Suprapubic skin (tissue), 3 donors: ENCODE measurements at regions not wholly inside any gene's neighbourhood (a gene's known extent, or its start where the extent isn't known, plus 50 kb on each side); places are given as distances from the start of the nearest gene placed in this dataset.

ENCODE experiments used
- CTCF ChIP-seq, 2 donors: fragments of 200-600 bp in 1 of 2; fragments of 450-650 bp in 1 of 2; sonication (generic) in 1 of 2; IDR thresholded peaks; one replicate each; pipeline ENCODE4 v1.5.1; 2016 to 2019; ENCODE audit warnings: antibody characterized with exemption in 2 of 2, mild to moderate bottlenecking in 1 of 2, moderate library complexity in 1 of 2
- POLR2AphosphoS5 ChIP-seq, 3 donors: sonication (generic); formaldehyde crosslinking; IDR thresholded peaks; one replicate each; pipeline ENCODE4 v1.6.1; 2017; ENCODE audit warnings: antibody characterized with exemption in 3 of 3

GRCh38 chr1:25137521-25138395, 94.5 kb downstream of the SYF2 start:
- TF ChIP-seq CTCF (IDR thresholded peaks at IDR 0.05): no peak
- no peak for TF ChIP-seq POLR2AphosphoS5 (IDR thresholded peaks at IDR 0.05)
